ENCODE measurements at regions not wholly inside any gene's neighbourhood (a gene's known extent, or its start where the extent isn't known, plus 50 kb on each side); places are given as distances from the start of the nearest gene placed in this dataset.

DNA sequence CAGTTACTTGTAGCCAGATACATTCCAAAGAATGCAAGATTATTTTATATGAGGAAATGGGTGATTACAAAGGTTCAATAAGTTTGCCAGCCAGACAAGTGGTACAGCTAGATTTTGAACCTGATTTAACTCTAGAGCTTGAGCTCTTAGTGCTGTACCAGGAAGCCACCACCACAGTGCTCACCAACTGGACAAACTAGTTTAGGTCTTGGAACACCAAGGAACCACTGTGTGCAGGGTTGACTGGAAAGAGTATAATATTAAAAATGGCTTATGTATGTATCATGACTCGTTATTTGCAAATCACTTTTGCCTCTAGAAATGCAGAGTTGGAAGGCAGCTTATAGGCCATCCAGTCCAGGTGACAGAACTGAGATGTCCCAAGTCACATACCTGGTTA, 177.2 kb downstream of the TXNL1 start (continued):
- TF ChIP-seq, protein P1, sequence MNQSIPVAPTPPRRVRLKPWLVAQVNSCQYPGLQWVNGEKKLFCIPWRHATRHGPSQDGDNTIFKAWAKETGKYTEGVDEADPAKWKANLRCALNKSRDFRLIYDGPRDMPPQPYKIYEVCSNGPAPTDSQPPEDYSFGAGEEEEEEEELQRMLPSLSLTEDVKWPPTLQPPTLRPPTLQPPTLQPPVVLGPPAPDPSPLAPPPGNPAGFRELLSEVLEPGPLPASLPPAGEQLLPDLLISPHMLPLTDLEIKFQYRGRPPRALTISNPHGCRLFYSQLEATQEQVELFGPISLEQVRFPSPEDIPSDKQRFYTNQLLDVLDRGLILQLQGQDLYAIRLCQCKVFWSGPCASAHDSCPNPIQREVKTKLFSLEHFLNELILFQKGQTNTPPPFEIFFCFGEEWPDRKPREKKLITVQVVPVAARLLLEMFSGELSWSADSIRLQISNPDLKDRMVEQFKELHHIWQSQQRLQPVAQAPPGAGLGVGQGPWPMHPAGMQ (IDR thresholded peaks at IDR 0.05; ENCODE audit: borderline replicate concordance), result no peak

DNA sequence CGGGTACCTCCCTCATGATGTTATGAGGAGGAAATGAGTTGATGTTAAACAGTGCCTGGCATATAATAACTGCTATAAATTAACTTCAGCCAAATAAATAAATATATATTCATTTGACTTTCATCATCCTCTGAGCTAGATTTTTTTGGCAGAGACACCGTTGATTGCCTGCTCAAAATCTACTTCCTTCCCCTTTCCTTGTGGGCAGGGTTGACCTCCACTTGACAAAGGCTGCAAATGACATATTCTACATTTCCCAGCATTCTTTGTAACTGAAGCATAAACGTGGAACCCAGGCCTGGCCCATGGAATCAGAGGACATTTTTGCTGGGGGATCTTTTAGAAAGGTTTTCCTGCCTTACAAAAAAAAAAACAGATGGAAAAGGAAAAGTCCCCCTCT, 177.8 kb downstream of the TXNL1 start:
- ChIA-PET RAD21 (ENCODE audit: unreplicated experiment) (no interaction called here), CTCF (interaction anchor here (0.6 kb wide), 1 partner anchor 17 kb away, joined by 3 read pairs; no protein-coding TSS in a partner anchor), SMC1A (ENCODE audit: uncharacterized antibody, unreplicated experiment) (no interaction called here), POLR2A (no interaction called here)
- no peaks in the 10 kb centered on the region for H3K36me3 ChIP-seq (ENCODE audit: control insufficient read depth in 2 of 2, insufficient read depth in 2 of 2, low read length in 1 of 2)
- TF ChIP-seq USF1 (IDR thresholded peaks at IDR 0.05; ENCODE audit: borderline replicate concordance, extremely low read length, insufficient read depth, low read depth, low read length) (no peak), CBX3 (IDR thresholded peaks at IDR 0.05; ENCODE audit: borderline replicate concordance, low read depth) (no peak), IKZF1 (conservative IDR thresholded peaks at IDR 0.05) (no peak), ZZZ3 (IDR thresholded peaks at IDR 0.05; ENCODE audit: control insufficient read depth, insufficient read length, low read depth) (no peak), MYC (IDR thresholded peaks at IDR 0.05; ENCODE audit: insufficient read depth, insufficient read length, insufficient replicate concordance, low read length, severe bottlenecking) (no peak), PAX5 (IDR thresholded peaks at IDR 0.05; ENCODE audit: borderline replicate concordance, low read depth, low read length) (no peak), RELA (IDR thresholded peaks at IDR 0.05; ENCODE audit: borderline replicate concordance, partially characterized antibody) (no peak), RFX5 (IDR thresholded peaks at IDR 0.05; ENCODE audit: low read depth, low read length) (no peak), SMC3 (IDR thresholded peaks at IDR 0.05; ENCODE audit: borderline replicate concordance, low read length) (no peak)
- no peaks in the 10 kb centered on the region for H4K20me1 ChIP-seq (ENCODE audit: control insufficient read depth, insufficient read depth)
- no peaks in the 10 kb centered on the region for H3K4me1 ChIP-seq (ENCODE audit: control insufficient read depth, insufficient read depth, low read length)
- H3K27me3 ChIP-seq (replicated peaks in 1 of 2; ENCODE audit: control insufficient read depth in 2 of 2, insufficient read depth in 2 of 2, low read length in 1 of 2), result no peaks in the 10 kb centered on the region
- H3K4me2 ChIP-seq (ENCODE audit: control insufficient read depth, insufficient read depth), result no peak overlapping the region
- BruUV-seq (replicated peaks), result no TSS peak
- FAIRE-seq (no peak), ATAC-seq (no peak), DNase-seq (ENCODE audit: low read depth, low spot score) (no peak)
- H3K4me3 ChIP-seq, result no peak overlapping the region
- intact Hi-C loops (cut with micrococcal nuclease; ENCODE audit: unreplicated experiment), result no loop called here
- no peak overlapping the region for H3K9ac ChIP-seq (ENCODE audit: control insufficient read depth, insufficient read depth, low read length)
- H3K27ac ChIP-seq (ENCODE audit: control insufficient read depth, insufficient read depth), result no peak overlapping the region
- H2AFZ ChIP-seq (ENCODE audit: control insufficient read depth, low read depth, low read length), result no peak overlapping the region
- no peaks in the 10 kb centered on the region for H3K9me3 ChIP-seq (replicated peaks; ENCODE audit: control insufficient read depth, insufficient read depth, low read length)
- 30% methylated on average over 3 of the region's 3 CpGs for WGBS (ENCODE audit: insufficient coverage, insufficient replicate concordance, low lambda C conversion rate, missing lambda C conversion rate)
- in situ Hi-C loops (cut with MboI), result no loop called here
- no peaks in the 10 kb centered on the region for H3K79me2 ChIP-seq (ENCODE audit: control insufficient read depth, insufficient read depth, low read length)
